ENCODE measurements at regions not wholly inside any gene's neighbourhood (a gene's known extent, or its start where the extent isn't known, plus 50 kb on each side); places are given as distances from the start of the nearest gene placed in this dataset.

DNA sequence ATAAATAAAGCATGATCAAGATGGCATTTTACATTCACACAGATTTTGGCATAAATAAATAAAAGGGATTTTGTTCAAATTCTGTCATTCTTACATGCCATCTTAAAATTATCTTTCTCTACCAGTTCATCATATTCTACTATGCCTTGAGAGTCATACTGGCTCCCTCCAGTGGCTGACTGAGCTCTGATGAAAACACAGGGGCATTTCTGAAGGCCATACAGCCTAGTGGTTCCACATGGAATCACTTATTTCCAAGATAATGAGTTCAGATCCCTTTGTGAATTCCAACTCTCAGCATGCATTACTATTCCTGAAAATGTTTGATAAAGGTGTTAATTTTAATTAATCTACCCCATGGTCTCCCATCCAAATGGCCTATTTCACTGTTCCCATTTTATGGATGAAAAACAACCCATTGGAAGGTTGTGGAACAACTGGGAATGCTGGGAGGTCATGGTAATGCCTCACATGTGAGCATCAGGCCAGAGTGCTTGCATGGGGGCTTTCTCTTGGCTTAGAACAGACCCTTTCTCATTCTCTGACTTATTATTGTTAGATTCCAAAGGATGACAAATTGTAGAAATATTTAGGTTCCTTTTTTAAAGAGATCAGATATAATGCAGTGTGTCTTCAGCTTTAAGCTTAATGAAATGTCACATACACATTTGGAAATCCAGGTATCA lies 622.4 kb upstream of the PKN2 start:
- TF ChIP-seq POLR2AphosphoS5 (IDR thresholded peaks at IDR 0.05) (no peak), POLR2A (IDR thresholded peaks at IDR 0.05) (no peak)
